ENCODE measurements at regions not wholly inside any gene's neighbourhood (a gene's known extent, or its start where the extent isn't known, plus 50 kb on each side); places are given as distances from the start of the nearest gene placed in this dataset.

DNA sequence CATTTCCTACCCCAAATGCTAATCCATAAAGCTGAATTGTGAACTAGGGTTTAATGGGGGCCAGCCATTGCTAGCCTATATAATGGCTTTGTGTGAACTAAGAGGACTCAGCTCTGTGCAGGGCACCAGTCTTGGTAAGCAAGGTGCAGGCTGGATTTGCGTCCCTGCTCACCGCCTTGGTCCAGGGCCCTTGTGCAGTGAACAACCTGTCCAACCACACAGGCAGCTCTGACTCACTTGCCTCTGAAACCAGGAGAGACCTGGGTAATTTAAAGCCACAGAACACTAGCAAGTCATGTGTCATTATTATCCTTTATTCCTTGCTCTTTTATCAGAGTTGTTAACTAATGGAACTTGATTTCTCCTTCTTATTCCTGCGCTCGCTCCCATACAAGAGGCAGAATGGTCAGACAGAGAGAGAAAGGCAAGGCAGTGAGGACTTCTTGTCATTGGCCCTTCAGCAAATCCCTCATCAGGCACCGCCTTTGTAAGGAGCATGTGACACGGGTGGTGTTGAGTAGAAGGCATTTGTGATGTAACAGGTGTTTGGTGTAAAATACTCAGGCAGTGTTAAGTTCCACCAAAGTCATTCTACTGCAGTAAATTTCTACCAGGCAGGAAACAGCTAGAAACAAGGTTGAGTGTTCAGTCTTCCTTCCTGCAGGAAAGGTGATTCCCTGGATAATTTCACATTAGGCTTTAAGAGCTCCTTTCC is 67.3 kb upstream of the OLIG2 start:
- TF ChIP-seq POLR2A (IDR thresholded peaks at IDR 0.05) = no peak
- TF ChIP-seq, protein P1, sequence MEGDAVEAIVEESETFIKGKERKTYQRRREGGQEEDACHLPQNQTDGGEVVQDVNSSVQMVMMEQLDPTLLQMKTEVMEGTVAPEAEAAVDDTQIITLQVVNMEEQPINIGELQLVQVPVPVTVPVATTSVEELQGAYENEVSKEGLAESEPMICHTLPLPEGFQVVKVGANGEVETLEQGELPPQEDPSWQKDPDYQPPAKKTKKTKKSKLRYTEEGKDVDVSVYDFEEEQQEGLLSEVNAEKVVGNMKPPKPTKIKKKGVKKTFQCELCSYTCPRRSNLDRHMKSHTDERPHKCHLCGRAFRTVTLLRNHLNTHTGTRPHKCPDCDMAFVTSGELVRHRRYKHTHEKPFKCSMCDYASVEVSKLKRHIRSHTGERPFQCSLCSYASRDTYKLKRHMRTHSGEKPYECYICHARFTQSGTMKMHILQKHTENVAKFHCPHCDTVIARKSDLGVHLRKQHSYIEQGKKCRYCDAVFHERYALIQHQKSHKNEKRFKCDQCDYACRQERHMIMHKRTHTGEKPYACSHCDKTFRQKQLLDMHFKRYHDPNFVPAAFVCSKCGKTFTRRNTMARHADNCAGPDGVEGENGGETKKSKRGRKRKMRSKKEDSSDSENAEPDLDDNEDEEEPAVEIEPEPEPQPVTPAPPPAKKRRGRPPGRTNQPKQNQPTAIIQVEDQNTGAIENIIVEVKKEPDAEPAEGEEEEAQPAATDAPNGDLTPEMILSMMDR (IDR thresholded peaks at IDR 0.05) = no peak

Measured in right lobe of liver (tissue), 4 donors.